ENCODE measurements at regions not wholly inside any gene's neighbourhood (a gene's known extent, or its start where the extent isn't known, plus 50 kb on each side); places are given as distances from the start of the nearest gene placed in this dataset.
"Not testable (repeated sequence)": the region's sequence is repeated elsewhere in the genome, so short reads cannot be mapped to it uniquely, and the experiment has no call there.

GRCh38 chr12:34406228-34406995 is 384.1 kb downstream of the ALG10 start:
- H3K9me3 ChIP-seq (ENCODE audit: insufficient read depth, low read depth, low read length), result peaks cover 18% of the 10 kb centered on the region; the same call in 1 of the 2 replicates
- no peak overlapping the region for H3K4me3 ChIP-seq (ENCODE audit: low read length, poor library complexity, severe bottlenecking)
- no peaks in the 10 kb centered on the region for H3F3A ChIP-seq (ENCODE audit: low read depth)
- no peaks in the 10 kb centered on the region for H3K9me2 ChIP-seq (replicated peaks; ENCODE audit: low read depth, low read length)
- no peaks in the 10 kb centered on the region for H3K4me1 ChIP-seq (ENCODE audit: insufficient read depth, low read length, poor library complexity, severe bottlenecking)
- H2AFZ ChIP-seq (ENCODE audit: low read length), result no peak overlapping the region
- H3K9ac ChIP-seq (ENCODE audit: low read depth, low read length, poor library complexity, severe bottlenecking), result no peak overlapping the region
- TF ChIP-seq EZH2phosphoT487 (IDR thresholded peaks at IDR 0.05; ENCODE audit: borderline replicate concordance), result no peak
- no peak for TF ChIP-seq CTCF (conservative IDR thresholded peaks at IDR 0.05; ENCODE audit: low read length)
- H3K27me3 ChIP-seq (ENCODE audit: insufficient read depth, low read length, poor library complexity, severe bottlenecking), result no peaks in the 10 kb centered on the region
- no peaks in the 10 kb centered on the region for H3K79me2 ChIP-seq (ENCODE audit: insufficient read depth, low read length)
- no peaks in the 10 kb centered on the region for H4K20me1 ChIP-seq (ENCODE audit: insufficient read depth, low read length, poor library complexity, severe bottlenecking)
- no peaks in the 10 kb centered on the region for H3K36me3 ChIP-seq (ENCODE audit: insufficient read depth, low read length)
- no peak overlapping the region for H3K4me2 ChIP-seq (ENCODE audit: low read depth, low read length, poor library complexity, severe bottlenecking)

GRCh38 chr12:34406996-34407300 is 384.7 kb downstream of the ALG10 start:
- TF ChIP-seq CTCF (conservative IDR thresholded peaks at IDR 0.05; ENCODE audit: low read length) (no peak), EZH2phosphoT487 (IDR thresholded peaks at IDR 0.05; ENCODE audit: borderline replicate concordance) (no peak)
- Histone ChIP-seq H3K9me3 (ENCODE audit: insufficient read depth, low read depth, low read length) (peaks cover 18% of the 10 kb centered on the region; the same call in 1 of the 2 replicates), H3K4me2 (ENCODE audit: low read depth, low read length, poor library complexity, severe bottlenecking) (no peak overlapping the region), H3K4me3 (ENCODE audit: low read length, poor library complexity, severe bottlenecking) (no peak overlapping the region), H4K20me1 (ENCODE audit: insufficient read depth, low read length, poor library complexity, severe bottlenecking) (no peaks in the 10 kb centered on the region), H3K27me3 (ENCODE audit: insufficient read depth, low read length, poor library complexity, severe bottlenecking) (no peaks in the 10 kb centered on the region), H3F3A (ENCODE audit: low read depth) (no peaks in the 10 kb centered on the region), H3K9me2 (replicated peaks; ENCODE audit: low read depth, low read length) (no peaks in the 10 kb centered on the region), H3K36me3 (ENCODE audit: insufficient read depth, low read length) (no peaks in the 10 kb centered on the region), H2AFZ (ENCODE audit: low read length) (no peak overlapping the region), H3K4me1 (ENCODE audit: insufficient read depth, low read length, poor library complexity, severe bottlenecking) (no peaks in the 10 kb centered on the region), H3K9ac (ENCODE audit: low read depth, low read length, poor library complexity, severe bottlenecking) (no peak overlapping the region), H3K79me2 (ENCODE audit: insufficient read depth, low read length) (no peaks in the 10 kb centered on the region)

GRCh38 chr12:34407813-34408212 is 385.5 kb downstream of the ALG10 start:
- H3K4me1 ChIP-seq (ENCODE audit: insufficient read depth, low read length, poor library complexity, severe bottlenecking), result no peaks in the 10 kb centered on the region

GRCh38 chr12:34431509-34431908 is 409.2 kb downstream of the ALG10 start:
- H2AFZ ChIP-seq (ENCODE audit: low read length); H3K4me3 ChIP-seq (ENCODE audit: low read length, poor library complexity, severe bottlenecking); H3K27me3 ChIP-seq (ENCODE audit: insufficient read depth, low read length, poor library complexity, severe bottlenecking); H3F3A ChIP-seq (ENCODE audit: low read depth); H3K9ac ChIP-seq (ENCODE audit: low read depth, low read length, poor library complexity, severe bottlenecking); H3K9me3 ChIP-seq (ENCODE audit: insufficient read depth, low read depth, low read length); H3K36me3 ChIP-seq (ENCODE audit: insufficient read depth, low read length); H3K9me2 ChIP-seq (replicated peaks; ENCODE audit: low read depth, low read length); H4K20me1 ChIP-seq (ENCODE audit: insufficient read depth, low read length, poor library complexity, severe bottlenecking); H3K4me2 ChIP-seq (ENCODE audit: low read depth, low read length, poor library complexity, severe bottlenecking); H3K79me2 ChIP-seq (ENCODE audit: insufficient read depth, low read length); H3K4me1 ChIP-seq (ENCODE audit: insufficient read depth, low read length, poor library complexity, severe bottlenecking): not testable (repeated sequence)

More at GRCh38 chr12:34407813-34408212, 385.5 kb downstream of the ALG10 start:
- H3K9ac ChIP-seq (ENCODE audit: low read depth, low read length, poor library complexity, severe bottlenecking), result no peak overlapping the region
- no peak overlapping the region for H2AFZ ChIP-seq (ENCODE audit: low read length)
- no peaks in the 10 kb centered on the region for H3K9me2 ChIP-seq (replicated peaks; ENCODE audit: low read depth, low read length)
- H3K27me3 ChIP-seq (ENCODE audit: insufficient read depth, low read length, poor library complexity, severe bottlenecking), result no peaks in the 10 kb centered on the region
- H3K36me3 ChIP-seq (ENCODE audit: insufficient read depth, low read length), result no peaks in the 10 kb centered on the region
- no peaks in the 10 kb centered on the region for H4K20me1 ChIP-seq (ENCODE audit: insufficient read depth, low read length, poor library complexity, severe bottlenecking)
- H3K4me2 ChIP-seq (ENCODE audit: low read depth, low read length, poor library complexity, severe bottlenecking), result no peak overlapping the region
- peaks cover 18% of the 10 kb centered on the region; the same call in 1 of the 2 replicates for H3K9me3 ChIP-seq (ENCODE audit: insufficient read depth, low read depth, low read length)
- no peaks in the 10 kb centered on the region for H3K79me2 ChIP-seq (ENCODE audit: insufficient read depth, low read length)
- no peak overlapping the region for H3K4me3 ChIP-seq (ENCODE audit: low read length, poor library complexity, severe bottlenecking)
- TF ChIP-seq CTCF (conservative IDR thresholded peaks at IDR 0.05; ENCODE audit: low read length) (no peak), EZH2phosphoT487 (IDR thresholded peaks at IDR 0.05; ENCODE audit: borderline replicate concordance) (no peak)
- H3F3A ChIP-seq (ENCODE audit: low read depth), result no peaks in the 10 kb centered on the region

Measured in Loucy (cell line).